ENCODE measurements at regions not wholly inside any gene's neighbourhood (a gene's known extent, or its start where the extent isn't known, plus 50 kb on each side); places are given as distances from the start of the nearest gene placed in this dataset.

- TF ChIP-seq CTCF (IDR thresholded peaks at IDR 0.05): no peak
These were observed 103.7 kb downstream of the SKIDA1 start for GRCh38 chr10:21421794-21422193.

DNA sequence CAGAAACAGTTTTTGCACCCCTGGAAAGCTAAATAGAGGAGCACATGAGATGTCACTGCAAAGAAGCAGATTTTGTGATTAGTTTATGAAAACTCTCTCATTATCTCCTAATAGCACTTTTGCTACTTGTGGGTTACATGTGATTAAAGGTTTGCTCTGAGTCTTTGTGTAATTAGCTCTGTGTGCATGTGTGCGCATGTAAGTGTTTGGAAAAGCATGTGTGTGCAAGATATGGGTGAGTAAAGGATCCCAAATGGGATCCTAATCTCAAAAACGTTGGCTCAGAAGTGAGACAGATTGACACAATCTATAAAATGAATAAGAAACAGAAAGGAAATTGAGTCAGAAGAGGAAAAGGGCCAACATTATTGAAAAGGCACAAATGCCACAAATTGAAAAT lies 104.5 kb downstream of the SKIDA1 start:
- no peak for TF ChIP-seq CTCF (IDR thresholded peaks at IDR 0.05)

DNA sequence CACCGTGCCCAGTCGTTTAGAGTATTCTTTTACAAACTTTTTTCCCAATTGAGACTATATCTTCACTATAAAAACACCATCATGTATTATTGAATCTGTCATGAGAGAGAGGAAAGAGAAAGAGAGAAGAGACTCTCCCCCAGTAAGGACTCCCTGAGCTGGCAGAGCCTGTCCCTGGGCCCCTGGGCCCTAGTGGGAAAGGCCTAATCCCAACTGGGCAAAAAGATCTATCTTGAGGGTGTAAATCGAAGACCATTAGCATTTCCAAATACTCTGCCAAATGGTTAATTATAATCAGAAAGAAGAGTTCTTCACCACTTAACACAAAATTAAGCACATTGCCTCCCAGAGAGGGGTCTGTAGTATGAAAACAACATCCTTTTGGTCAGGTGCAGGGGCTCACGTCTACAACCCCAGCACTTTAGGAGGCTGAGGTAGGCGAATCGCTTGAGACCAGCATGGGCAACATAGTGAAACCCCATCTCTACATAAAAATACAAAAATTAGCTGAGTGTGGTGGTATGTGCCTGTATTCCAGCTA lies 108.2 kb downstream of the SKIDA1 start:
- no peak for TF ChIP-seq CTCF (IDR thresholded peaks at IDR 0.05)

GRCh38 chr10:21413680-21414079 lies 111.8 kb downstream of the SKIDA1 start:
- TF ChIP-seq CTCF (IDR thresholded peaks at IDR 0.05): no peak

GRCh38 chr10:21413268-21413667 lies 112.2 kb downstream of the SKIDA1 start:
- TF ChIP-seq CTCF (IDR thresholded peaks at IDR 0.05): no peak

DNA sequence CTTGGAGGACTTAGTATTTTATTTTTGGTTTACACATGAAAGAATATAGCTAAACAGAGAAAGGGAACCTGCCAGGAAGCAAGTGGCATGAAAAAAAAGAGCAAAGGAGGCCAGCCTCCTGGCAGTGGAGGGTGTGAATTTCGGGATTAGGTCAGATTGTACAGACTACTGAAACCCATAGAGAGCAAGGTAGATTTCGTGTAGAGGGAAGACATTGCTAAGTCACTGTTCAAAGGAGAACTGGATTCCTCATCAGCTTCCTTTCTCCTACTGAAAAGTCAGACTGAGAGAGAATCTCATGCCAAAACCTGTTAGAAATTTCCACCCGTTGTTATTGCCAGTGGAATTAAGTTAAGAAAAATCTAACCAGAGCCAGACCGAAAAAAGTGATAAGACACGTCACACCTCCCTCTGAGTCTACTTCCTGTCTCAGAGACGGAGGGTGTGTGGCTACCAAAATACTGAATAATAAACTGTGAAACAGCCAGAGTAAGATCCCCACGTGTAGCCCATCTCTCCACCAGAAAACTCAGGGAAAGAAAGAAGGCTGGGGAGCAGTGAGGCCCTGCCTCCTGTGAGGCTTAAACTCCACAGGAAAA lies 118.8 kb downstream of the SKIDA1 start:
- TF ChIP-seq CTCF (IDR thresholded peaks at IDR 0.05): no peak

- TF ChIP-seq CTCF (IDR thresholded peaks at IDR 0.05): no peak
These were observed 119.5 kb downstream of the SKIDA1 start for GRCh38 chr10:21405981-21406380.

Data from LNCAP (cell line).